ENCODE measurements at regions not wholly inside any gene's neighbourhood (a gene's known extent, or its start where the extent isn't known, plus 50 kb on each side); places are given as distances from the start of the nearest gene placed in this dataset.

DNA sequence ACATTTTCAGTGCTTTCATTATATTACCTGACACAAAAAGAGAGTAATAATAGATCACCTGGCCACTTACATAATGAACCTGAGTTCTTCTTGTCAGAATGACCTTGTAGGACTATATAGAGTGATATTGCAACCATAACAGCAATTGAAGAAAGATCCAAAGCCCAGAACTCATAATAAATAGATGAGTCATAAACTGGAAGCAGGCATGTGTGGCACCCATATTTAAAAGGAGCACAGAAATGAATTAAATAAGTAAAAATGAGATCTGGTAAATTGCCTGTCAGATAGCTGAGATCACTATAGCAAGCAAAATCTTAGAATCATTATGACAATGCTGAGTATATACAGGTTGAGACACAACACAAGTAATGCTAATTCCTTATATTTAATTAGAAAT lies 331.8 kb downstream of the AASDHPPT start:
- TF ChIP-seq YY1 (IDR thresholded peaks at IDR 0.05): no peak
- no peak for TF ChIP-seq GABPA (IDR thresholded peaks at IDR 0.05 in 1 of 2, conservative IDR thresholded peaks at IDR 0.05 in 1 of 2)
- TF ChIP-seq NR2F2 (IDR thresholded peaks at IDR 0.05): no peak
- no peak for TF ChIP-seq RXRA (IDR thresholded peaks at IDR 0.05)
- TF ChIP-seq, protein P1, sequence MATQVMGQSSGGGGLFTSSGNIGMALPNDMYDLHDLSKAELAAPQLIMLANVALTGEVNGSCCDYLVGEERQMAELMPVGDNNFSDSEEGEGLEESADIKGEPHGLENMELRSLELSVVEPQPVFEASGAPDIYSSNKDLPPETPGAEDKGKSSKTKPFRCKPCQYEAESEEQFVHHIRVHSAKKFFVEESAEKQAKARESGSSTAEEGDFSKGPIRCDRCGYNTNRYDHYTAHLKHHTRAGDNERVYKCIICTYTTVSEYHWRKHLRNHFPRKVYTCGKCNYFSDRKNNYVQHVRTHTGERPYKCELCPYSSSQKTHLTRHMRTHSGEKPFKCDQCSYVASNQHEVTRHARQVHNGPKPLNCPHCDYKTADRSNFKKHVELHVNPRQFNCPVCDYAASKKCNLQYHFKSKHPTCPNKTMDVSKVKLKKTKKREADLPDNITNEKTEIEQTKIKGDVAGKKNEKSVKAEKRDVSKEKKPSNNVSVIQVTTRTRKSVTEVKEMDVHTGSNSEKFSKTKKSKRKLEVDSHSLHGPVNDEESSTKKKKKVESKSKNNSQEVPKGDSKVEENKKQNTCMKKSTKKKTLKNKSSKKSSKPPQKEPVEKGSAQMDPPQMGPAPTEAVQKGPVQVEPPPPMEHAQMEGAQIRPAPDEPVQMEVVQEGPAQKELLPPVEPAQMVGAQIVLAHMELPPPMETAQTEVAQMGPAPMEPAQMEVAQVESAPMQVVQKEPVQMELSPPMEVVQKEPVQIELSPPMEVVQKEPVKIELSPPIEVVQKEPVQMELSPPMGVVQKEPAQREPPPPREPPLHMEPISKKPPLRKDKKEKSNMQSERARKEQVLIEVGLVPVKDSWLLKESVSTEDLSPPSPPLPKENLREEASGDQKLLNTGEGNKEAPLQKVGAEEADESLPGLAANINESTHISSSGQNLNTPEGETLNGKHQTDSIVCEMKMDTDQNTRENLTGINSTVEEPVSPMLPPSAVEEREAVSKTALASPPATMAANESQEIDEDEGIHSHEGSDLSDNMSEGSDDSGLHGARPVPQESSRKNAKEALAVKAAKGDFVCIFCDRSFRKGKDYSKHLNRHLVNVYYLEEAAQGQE (IDR thresholded peaks at IDR 0.05): no peak
- TF ChIP-seq RAD21 (IDR thresholded peaks at IDR 0.05): no peak
- no peak for TF ChIP-seq FOXA1 (IDR thresholded peaks at IDR 0.05)
- TF ChIP-seq, protein P2, sequence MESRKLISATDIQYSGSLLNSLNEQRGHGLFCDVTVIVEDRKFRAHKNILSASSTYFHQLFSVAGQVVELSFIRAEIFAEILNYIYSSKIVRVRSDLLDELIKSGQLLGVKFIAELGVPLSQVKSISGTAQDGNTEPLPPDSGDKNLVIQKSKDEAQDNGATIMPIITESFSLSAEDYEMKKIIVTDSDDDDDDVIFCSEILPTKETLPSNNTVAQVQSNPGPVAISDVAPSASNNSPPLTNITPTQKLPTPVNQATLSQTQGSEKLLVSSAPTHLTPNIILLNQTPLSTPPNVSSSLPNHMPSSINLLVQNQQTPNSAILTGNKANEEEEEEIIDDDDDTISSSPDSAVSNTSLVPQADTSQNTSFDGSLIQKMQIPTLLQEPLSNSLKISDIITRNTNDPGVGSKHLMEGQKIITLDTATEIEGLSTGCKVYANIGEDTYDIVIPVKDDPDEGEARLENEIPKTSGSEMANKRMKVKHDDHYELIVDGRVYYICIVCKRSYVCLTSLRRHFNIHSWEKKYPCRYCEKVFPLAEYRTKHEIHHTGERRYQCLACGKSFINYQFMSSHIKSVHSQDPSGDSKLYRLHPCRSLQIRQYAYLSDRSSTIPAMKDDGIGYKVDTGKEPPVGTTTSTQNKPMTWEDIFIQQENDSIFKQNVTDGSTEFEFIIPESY (IDR thresholded peaks at IDR 0.05): no peak
- no peak for TF ChIP-seq FOXA2 (IDR thresholded peaks at IDR 0.05)
- TF ChIP-seq JUND (IDR thresholded peaks at IDR 0.05): no peak
- TF ChIP-seq HNF4G (IDR thresholded peaks at IDR 0.05): no peak
- no peak for TF ChIP-seq EGR1 (IDR thresholded peaks at IDR 0.05; ENCODE audit: low read depth in 2 of 2)
- no peak for TF ChIP-seq HNF4A (conservative IDR thresholded peaks at IDR 0.05)
- TF ChIP-seq, protein P3, sequence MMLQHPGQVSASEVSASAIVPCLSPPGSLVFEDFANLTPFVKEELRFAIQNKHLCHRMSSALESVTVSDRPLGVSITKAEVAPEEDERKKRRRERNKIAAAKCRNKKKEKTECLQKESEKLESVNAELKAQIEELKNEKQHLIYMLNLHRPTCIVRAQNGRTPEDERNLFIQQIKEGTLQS (IDR thresholded peaks at IDR 0.05): no peak
- peaks cover 0 to 4% (median 0%) of the 10 kb centered on the region in 4 donors for H3K27me3 ChIP-seq (ENCODE audit: control insufficient read depth in 4 of 4, insufficient read depth in 4 of 4, low read length in 3 of 4)
- H3K27ac ChIP-seq (ENCODE audit: low read depth in 1 of 2, low read length in 2 of 2): no peak overlapping the region
- no peak overlapping the region for H3K4me3 ChIP-seq (ENCODE audit: low read depth in 1 of 3, low read length in 3 of 3)
- no peak for DNase-seq (ENCODE audit: low spot score)
- H3K36me3 ChIP-seq (ENCODE audit: control insufficient read depth in 4 of 4, insufficient read depth in 3 of 4, low read depth in 1 of 4, low read length in 3 of 4): no peaks in the 10 kb centered on the region
- no peaks in the 10 kb centered on the region for H3K9me3 ChIP-seq (ENCODE audit: control insufficient read depth in 4 of 4, low read length in 3 of 4)
- H3K9ac ChIP-seq (ENCODE audit: low read depth in 1 of 2, low read length in 2 of 2): no peak overlapping the region
- H3K4me1 ChIP-seq (ENCODE audit: control insufficient read depth in 4 of 4, insufficient read depth in 4 of 4, low read length in 3 of 4): no peaks in the 10 kb centered on the region

DNA sequence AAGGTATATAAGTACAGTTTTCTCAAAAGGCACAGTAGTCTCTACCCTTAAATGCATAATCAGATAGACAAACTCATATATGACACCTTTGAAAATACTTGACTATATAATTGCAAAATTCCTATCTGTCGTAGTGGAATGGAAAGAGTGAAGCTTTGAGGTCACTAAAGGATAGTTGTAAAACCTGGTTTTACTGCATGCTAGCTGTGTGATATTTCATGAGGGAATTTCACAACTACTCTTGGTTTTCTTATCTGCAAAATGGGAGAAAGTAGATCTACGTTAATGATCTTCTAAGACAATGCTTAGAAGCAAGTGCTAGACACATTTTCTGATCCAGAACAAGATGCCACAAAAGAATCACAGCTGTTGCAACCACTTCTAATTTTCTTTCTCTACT lies 332.2 kb downstream of the AASDHPPT start:
- no peak overlapping the region for H3K4me3 ChIP-seq (ENCODE audit: low read depth in 1 of 3, low read length in 3 of 3)
- peaks cover 0 to 4% (median 0%) of the 10 kb centered on the region in 4 donors for H3K27me3 ChIP-seq (ENCODE audit: control insufficient read depth in 4 of 4, insufficient read depth in 4 of 4, low read length in 3 of 4)
- H3K27ac ChIP-seq (ENCODE audit: low read depth in 1 of 2, low read length in 2 of 2): no peak overlapping the region
- H3K9ac ChIP-seq (ENCODE audit: low read depth in 1 of 2, low read length in 2 of 2): no peak overlapping the region
- H3K36me3 ChIP-seq (ENCODE audit: control insufficient read depth in 4 of 4, insufficient read depth in 3 of 4, low read depth in 1 of 4, low read length in 3 of 4): no peaks in the 10 kb centered on the region
- H3K4me1 ChIP-seq (ENCODE audit: control insufficient read depth in 4 of 4, insufficient read depth in 4 of 4, low read length in 3 of 4): no peaks in the 10 kb centered on the region
- no peak for TF ChIP-seq GABPA (IDR thresholded peaks at IDR 0.05 in 1 of 2, conservative IDR thresholded peaks at IDR 0.05 in 1 of 2)
- TF ChIP-seq, protein P4, sequence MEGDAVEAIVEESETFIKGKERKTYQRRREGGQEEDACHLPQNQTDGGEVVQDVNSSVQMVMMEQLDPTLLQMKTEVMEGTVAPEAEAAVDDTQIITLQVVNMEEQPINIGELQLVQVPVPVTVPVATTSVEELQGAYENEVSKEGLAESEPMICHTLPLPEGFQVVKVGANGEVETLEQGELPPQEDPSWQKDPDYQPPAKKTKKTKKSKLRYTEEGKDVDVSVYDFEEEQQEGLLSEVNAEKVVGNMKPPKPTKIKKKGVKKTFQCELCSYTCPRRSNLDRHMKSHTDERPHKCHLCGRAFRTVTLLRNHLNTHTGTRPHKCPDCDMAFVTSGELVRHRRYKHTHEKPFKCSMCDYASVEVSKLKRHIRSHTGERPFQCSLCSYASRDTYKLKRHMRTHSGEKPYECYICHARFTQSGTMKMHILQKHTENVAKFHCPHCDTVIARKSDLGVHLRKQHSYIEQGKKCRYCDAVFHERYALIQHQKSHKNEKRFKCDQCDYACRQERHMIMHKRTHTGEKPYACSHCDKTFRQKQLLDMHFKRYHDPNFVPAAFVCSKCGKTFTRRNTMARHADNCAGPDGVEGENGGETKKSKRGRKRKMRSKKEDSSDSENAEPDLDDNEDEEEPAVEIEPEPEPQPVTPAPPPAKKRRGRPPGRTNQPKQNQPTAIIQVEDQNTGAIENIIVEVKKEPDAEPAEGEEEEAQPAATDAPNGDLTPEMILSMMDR (IDR thresholded peaks at IDR 0.05; ENCODE audit: low read depth, low read length, missing input control): no peak
- no peak for TF ChIP-seq FOXA1 (IDR thresholded peaks at IDR 0.05)
- no peak for TF ChIP-seq RXRA (IDR thresholded peaks at IDR 0.05)
- no peak for TF ChIP-seq RAD21 (IDR thresholded peaks at IDR 0.05)
- no peak for TF ChIP-seq JUND (IDR thresholded peaks at IDR 0.05)
- TF ChIP-seq HNF4A (conservative IDR thresholded peaks at IDR 0.05): no peak
- no peak for TF ChIP-seq HNF4G (IDR thresholded peaks at IDR 0.05)
- TF ChIP-seq, protein P5, sequence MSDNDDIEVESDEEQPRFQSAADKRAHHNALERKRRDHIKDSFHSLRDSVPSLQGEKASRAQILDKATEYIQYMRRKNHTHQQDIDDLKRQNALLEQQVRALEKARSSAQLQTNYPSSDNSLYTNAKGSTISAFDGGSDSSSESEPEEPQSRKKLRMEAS (IDR thresholded peaks at IDR 0.05): no peak
- TF ChIP-seq TAF1 (conservative IDR thresholded peaks at IDR 0.05): no peak
- no peak for TF ChIP-seq NR2F2 (IDR thresholded peaks at IDR 0.05)
- TF ChIP-seq EGR1 (IDR thresholded peaks at IDR 0.05; ENCODE audit: low read depth in 2 of 2): no peak
- TF ChIP-seq, protein P2 (IDR thresholded peaks at IDR 0.05): no peak
- TF ChIP-seq SP1 (IDR thresholded peaks at IDR 0.05): no peak
- TF ChIP-seq, protein P1 (IDR thresholded peaks at IDR 0.05): no peak
- DNase-seq (ENCODE audit: low spot score): no peak
- WGBS: 76% methylated on average over 2 of the region's 2 CpGs
- no peaks in the 10 kb centered on the region for H3K9me3 ChIP-seq (ENCODE audit: control insufficient read depth in 4 of 4, low read length in 3 of 4)
